NT2/D1 (cell line): ENCODE measurements at regions not wholly inside any gene's neighbourhood (a gene's known extent, or its start where the extent isn't known, plus 50 kb on each side); places are given as distances from the start of the nearest gene placed in this dataset.

Experiments used
- SUZ12 ChIP-seq: IDR thresholded peaks from 2 replicates; pipeline ENCODE4 v1.6.1; 2011; ENCODE audit not compliant: insufficient read length, insufficient read depth; ENCODE audit errors: extremely low read depth
- YY1 ChIP-seq: IDR thresholded peaks from 2 replicates; pipeline ENCODE4 v1.6.1; 2011; ENCODE audit not compliant: insufficient read length, insufficient read depth
- ZNF274 ChIP-seq: IDR thresholded peaks from 2 replicates; pipeline ENCODE4 v1.6.1; 2011; ENCODE audit warnings: mild to moderate bottlenecking, low read depth, low read length

- TF ChIP-seq ZNF274 = no peak
- no peak for TF ChIP-seq SUZ12
- no peak for TF ChIP-seq YY1
These were observed 301.8 kb downstream of the ARL6IP6 start for GRCh38 chr2:153020201-153020600.
